NCI-H2171 (cell line): ENCODE measurements at regions not wholly inside any gene's neighbourhood (a gene's known extent, or its start where the extent isn't known, plus 50 kb on each side); places are given as distances from the start of the nearest gene placed in this dataset.

Experiments used
- DNase-seq: peaks from one replicate; lab custom pipeline; 2025; lab: John Stamatoyannopoulos, UW

GRCh38 chr1:218582646-218583045 is 237.5 kb downstream of the TGFB2 start:
- DNase-seq, result no peak

- no peak for DNase-seq
These were observed 239.5 kb downstream of the TGFB2 start for GRCh38 chr1:218584418-218585155.

GRCh38 chr1:218585511-218586184 is 240.5 kb downstream of the TGFB2 start:
- DNase-seq, result no peak

- no peak for DNase-seq
These were observed 242.8 kb downstream of the TGFB2 start for GRCh38 chr1:218587900-218588299.

GRCh38 chr1:218588540-218589172 is 243.5 kb downstream of the TGFB2 start:
- no peak for DNase-seq

GRCh38 chr1:218589487-218589886 is 244.4 kb downstream of the TGFB2 start:
- no peak for DNase-seq

GRCh38 chr1:218591966-218592365 is 246.8 kb downstream of the TGFB2 start:
- DNase-seq, result no peak

- DNase-seq, result no peak
These were observed 247.6 kb downstream of the TGFB2 start for GRCh38 chr1:218592688-218593087.

- no peak for DNase-seq
These were observed 255.8 kb downstream of the TGFB2 start for GRCh38 chr1:218600968-218601367.

GRCh38 chr1:218604217-218604616 is 259.1 kb downstream of the TGFB2 start:
- DNase-seq, result no peak

- no peak for DNase-seq
These were observed 266.9 kb downstream of the TGFB2 start for GRCh38 chr1:218611916-218612585.

GRCh38 chr1:218613105-218613504 is 268.0 kb downstream of the TGFB2 start:
- DNase-seq, result no peak

- DNase-seq, result no peak
These were observed 268.9 kb downstream of the TGFB2 start for GRCh38 chr1:218614031-218614430.

- DNase-seq, result no peak
These were observed 271.5 kb downstream of the TGFB2 start for GRCh38 chr1:218616681-218617080.

- no peak for DNase-seq
These were observed 272.9 kb downstream of the TGFB2 start for GRCh38 chr1:218617986-218618385.

GRCh38 chr1:218620956-218621355 is 275.8 kb downstream of the TGFB2 start:
- no peak for DNase-seq

GRCh38 chr1:218624052-218624451 is 278.9 kb downstream of the TGFB2 start:
- no peak for DNase-seq

- no peak for DNase-seq
These were observed 280.3 kb downstream of the TGFB2 start for GRCh38 chr1:218625393-218625792.

- DNase-seq, result no peak
These were observed 288.3 kb downstream of the TGFB2 start for GRCh38 chr1:218633238-218633988.

GRCh38 chr1:218634212-218634611 is 289.1 kb downstream of the TGFB2 start:
- no peak for DNase-seq

- DNase-seq, result no peak
These were observed 291.4 kb downstream of the TGFB2 start for GRCh38 chr1:218636548-218636947.

- DNase-seq, result no peak
These were observed 295.0 kb downstream of the TGFB2 start for GRCh38 chr1:218640173-218640572.
